Stimulated activated CD8-positive, alpha-beta memory T cell treated with anti-CD3 and anti-CD28 coated beads, Interleukin-4, amount 100 ng/mL, for 4 hours (primary cell): ENCODE measurements at regions not wholly inside any gene's neighbourhood (a gene's known extent, or its start where the extent isn't known, plus 50 kb on each side); places are given as distances from the start of the nearest gene placed in this dataset.
A peak's percentile ranks its signal among the peaks of the same experiment; 100 is the strongest.
"Not testable (repeated sequence)": the region's sequence is repeated elsewhere in the genome, so short reads cannot be mapped to it uniquely, and the experiment has no call there.

Source experiments
- DNase-seq, 2 donors: peaks; one replicate each; pipeline ENCODE4 v3.0.0-alpha.2; 2020; ENCODE audit warnings: low read depth in 2 of 2, low spot score in 1 of 2

GRCh38 chr17:64728041-64728695 lies 66.1 kb upstream of the SMURF2 start:
- DNase-seq, result no peak

GRCh38 chr17:64726025-64726424 lies 63.9 kb upstream of the SMURF2 start:
- DNase-seq, result not testable (repeated sequence)

GRCh38 chr17:64724246-64724645 lies 62.1 kb upstream of the SMURF2 start:
- not testable (repeated sequence) for DNase-seq

GRCh38 chr17:64723781-64724180 lies 61.7 kb upstream of the SMURF2 start:
- no peak for DNase-seq

GRCh38 chr17:64721556-64721955 lies 59.4 kb upstream of the SMURF2 start:
- not testable (repeated sequence) for DNase-seq

GRCh38 chr17:64720253-64720652 lies 58.1 kb upstream of the SMURF2 start:
- DNase-seq, result not testable (repeated sequence)

GRCh38 chr17:64719517-64719916 lies 57.4 kb upstream of the SMURF2 start:
- not testable (repeated sequence) for DNase-seq

GRCh38 chr17:64718816-64719215 lies 56.7 kb upstream of the SMURF2 start:
- DNase-seq, result not testable (repeated sequence)

GRCh38 chr17:64718058-64718457 lies 56.0 kb upstream of the SMURF2 start:
- no peak for DNase-seq

GRCh38 chr17:64716496-64716895 lies 54.4 kb upstream of the SMURF2 start:
- not testable (repeated sequence) for DNase-seq

GRCh38 chr17:64713786-64714185 lies 51.7 kb upstream of the SMURF2 start:
- not testable (repeated sequence) for DNase-seq

GRCh38 chr17:64712557-64713351 lies 50.6 kb upstream of the SMURF2 start:
- DNase-seq, result peak in 1 of 2 donors; percentile 13
